Activated CD8-positive, alpha-beta memory T cell treated with anti-CD3 and anti-CD28 coated beads for 36 hours (primary cell): ENCODE measurements at regions not wholly inside any gene's neighbourhood (a gene's known extent, or its start where the extent isn't known, plus 50 kb on each side); places are given as distances from the start of the nearest gene placed in this dataset.
"Not testable (repeated sequence)": the region's sequence is repeated elsewhere in the genome, so short reads cannot be mapped to it uniquely, and the experiment has no call there.

Experiments
- CTCF ChIA-PET: fragments of 350-600 bp; sonication (Branson Sonifier 250); formaldehyde crosslinking; loops from one replicate; lab custom pipeline; 2021; ENCODE audit warnings: antibody characterized with exemption; lab: Charles Lee
- POLR2A ChIA-PET: fragments of 350-600 bp; sonication (Branson Sonifier 250); formaldehyde crosslinking; loops from one replicate; lab custom pipeline; 2021; ENCODE audit warnings: antibody characterized with exemption; lab: Charles Lee

GRCh38 chr11:13208921-13209320, 68.7 kb upstream of the BMAL1 start:
- POLR2A ChIA-PET, result no interaction called here
- CTCF ChIA-PET, result interaction anchor here (1.1 to 1.6 kb wide), 2 partner anchors 31 to 135 kb away, joined by 3 to 4 read pairs; no protein-coding TSS in a partner anchor

GRCh38 chr11:13209379-13209778, 68.2 kb upstream of the BMAL1 start:
- POLR2A ChIA-PET, result no interaction called here
- CTCF ChIA-PET, result interaction anchor here (0.6 to 1.6 kb wide), 4 partner anchors 30 to 135 kb away, joined by 3 to 6 read pairs (median 4); no protein-coding TSS in a partner anchor

- POLR2A ChIA-PET, result no interaction called here
- CTCF ChIA-PET, result interaction anchor here (1.6 kb wide), 1 partner anchor 133 kb away, joined by 4 read pairs; no protein-coding TSS in a partner anchor
These were observed 67.2 kb upstream of the BMAL1 start for GRCh38 chr11:13210424-13210823.

- ChIA-PET CTCF (interaction anchor here (1.2 kb wide), 1 partner anchor 9 kb away, joined by 3 read pairs; no protein-coding TSS in a partner anchor), POLR2A (no interaction called here)
These were observed 63.3 kb upstream of the BMAL1 start for GRCh38 chr11:13214276-13214675.

- ChIA-PET CTCF (no interaction called here), POLR2A (no interaction called here)
These were observed 62.4 kb upstream of the BMAL1 start for GRCh38 chr11:13215149-13215548.

GRCh38 chr11:13216019-13216710, 61.4 kb upstream of the BMAL1 start:
- ChIA-PET POLR2A (no interaction called here), CTCF (no interaction called here)

GRCh38 chr11:13216711-13217075, 60.9 kb upstream of the BMAL1 start:
- POLR2A ChIA-PET, result no interaction called here
- CTCF ChIA-PET, result no interaction called here

- CTCF ChIA-PET, POLR2A ChIA-PET: not testable (repeated sequence)
These were observed 58.9 kb upstream of the BMAL1 start for GRCh38 chr11:13218685-13219084.

GRCh38 chr11:13220148-13220547, 57.4 kb upstream of the BMAL1 start:
- POLR2A ChIA-PET, result no interaction called here
- CTCF ChIA-PET, result no interaction called here

- ChIA-PET CTCF (interaction anchor here (1.7 kb wide), 1 partner anchor 114 kb away, joined by 3 read pairs; no protein-coding TSS in a partner anchor), POLR2A (no interaction called here)
These were observed 55.9 kb upstream of the BMAL1 start for GRCh38 chr11:13221722-13222121.

GRCh38 chr11:13222285-13222684, 55.3 kb upstream of the BMAL1 start:
- ChIA-PET POLR2A (no interaction called here), CTCF (interaction anchor here (1.3 to 1.7 kb wide), 2 partner anchors 113 to 121 kb away, joined by 3 read pairs; no protein-coding TSS in a partner anchor)

- ChIA-PET POLR2A (no interaction called here), CTCF (interaction anchor here (1.2 to 1.3 kb wide), 2 partner anchors 10 to 120 kb away, joined by 3 read pairs; no protein-coding TSS in a partner anchor)
These were observed 54.5 kb upstream of the BMAL1 start for GRCh38 chr11:13223112-13223511.

GRCh38 chr11:13224324-13224723, 53.3 kb upstream of the BMAL1 start:
- CTCF ChIA-PET, result no interaction called here
- POLR2A ChIA-PET, result no interaction called here

- POLR2A ChIA-PET, result no interaction called here
- CTCF ChIA-PET, result no interaction called here
These were observed 52.3 kb upstream of the BMAL1 start for GRCh38 chr11:13225038-13226001.

GRCh38 chr11:13227676-13228255, 49.8 kb upstream of the BMAL1 start:
- ChIA-PET CTCF (no interaction called here), POLR2A (no interaction called here)
